Cardiac fibroblast (primary cell): ENCODE measurements at regions not wholly inside any gene's neighbourhood (a gene's known extent, or its start where the extent isn't known, plus 50 kb on each side); places are given as distances from the start of the nearest gene placed in this dataset.

Experiments used
- DNase-seq, 2 donors: peaks; one replicate each; pipeline versions ENCODE4 v3.0.0 to v3.0.0-alpha.2; 2010; ENCODE audit warnings: low read depth in 2 of 2
- H3K4me3 ChIP-seq, 2 donors: replicated peaks in 1 of 2; 1 replicate in 1 of 2; 2 replicates in 1 of 2; pipeline ENCODE4 v1.5.1; 2011; ENCODE audit warnings: low read depth in 2 of 2, low read length in 2 of 2, mild to moderate bottlenecking in 2 of 2, moderate library complexity in 1 of 2
- CTCF ChIP-seq: IDR thresholded peaks from one replicate; pipeline ENCODE4 v1.5.1; 2011; ENCODE audit warnings: low read depth, mild to moderate bottlenecking, low read length, inconsistent platforms

DNA sequence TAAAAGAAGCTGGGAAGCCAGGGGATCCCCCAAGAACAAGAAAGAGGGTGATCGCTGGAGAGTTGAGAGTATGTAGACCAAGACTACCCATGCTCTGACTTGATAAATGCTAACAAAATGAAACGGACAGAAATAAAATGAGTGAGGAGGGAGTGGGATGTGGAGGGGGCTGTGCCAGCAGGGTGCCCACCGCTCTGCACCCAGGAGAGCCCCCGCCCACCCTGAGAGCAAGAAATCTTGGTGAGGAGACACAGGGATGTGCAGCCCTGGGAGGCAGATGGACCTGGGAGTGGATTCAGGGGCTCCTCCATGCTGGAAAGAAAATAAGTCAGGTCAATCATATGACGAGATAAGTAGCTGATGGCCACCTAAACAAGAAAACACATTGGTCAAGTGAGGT, 590.9 kb downstream of the AJAP1 start:
- no peak for DNase-seq
- TF ChIP-seq CTCF, result no peak
- H3K4me3 ChIP-seq, result no peak overlapping the region

DNA sequence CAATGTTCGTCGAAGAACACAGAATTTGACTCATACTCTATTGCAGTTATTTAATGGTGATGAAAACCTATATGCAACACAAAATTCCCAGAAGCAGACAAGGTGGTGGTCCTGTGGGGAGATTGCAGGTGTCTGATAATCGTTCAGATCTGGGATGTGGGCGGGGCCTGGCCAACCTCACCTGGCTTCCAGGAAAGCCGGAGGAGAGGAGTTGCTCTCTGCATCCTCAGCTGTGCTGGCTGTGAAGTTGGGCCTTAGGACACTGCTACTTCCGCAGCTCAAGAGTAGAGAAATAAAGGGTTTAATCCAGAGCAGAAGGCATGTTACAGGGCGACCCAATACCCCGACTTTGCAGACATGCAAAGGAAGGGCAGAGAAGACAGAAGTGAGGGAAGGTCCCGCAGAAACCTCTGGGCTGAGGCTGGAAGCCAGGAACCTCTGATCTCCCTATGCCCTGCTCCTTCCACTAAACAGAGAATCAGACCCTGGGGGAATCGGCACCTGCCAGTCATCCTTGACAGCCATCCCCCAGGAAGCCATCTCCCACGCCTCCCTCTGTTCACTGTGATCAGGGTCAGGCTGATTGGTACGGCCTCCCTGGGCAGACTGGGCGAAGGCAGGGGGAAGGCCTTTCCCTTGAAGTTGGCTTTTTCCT, 590.3 kb downstream of the AJAP1 start:
- DNase-seq, result no peak
- no peak for TF ChIP-seq CTCF
- no peak overlapping the region for H3K4me3 ChIP-seq

DNA sequence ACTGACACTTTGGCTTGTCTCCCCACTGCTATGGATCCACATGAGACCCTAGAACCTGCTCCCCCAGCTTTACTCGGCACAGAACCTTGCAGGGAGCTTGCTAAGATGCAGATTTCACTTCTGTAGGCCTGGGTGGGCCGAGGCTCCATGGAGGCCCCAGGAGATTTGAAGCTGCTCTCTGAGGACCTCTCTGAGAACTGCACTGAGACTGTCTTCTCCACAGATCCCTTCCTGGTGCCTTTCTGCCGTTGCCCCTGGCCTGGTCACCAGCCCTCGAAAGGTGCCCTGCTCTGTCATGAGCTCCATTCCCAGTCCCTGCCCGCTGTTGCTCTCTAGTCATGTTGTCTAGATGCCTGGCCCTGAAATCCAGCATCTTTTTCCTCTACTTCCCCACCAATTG, 588.4 kb downstream of the AJAP1 start:
- H3K4me3 ChIP-seq, result no peak overlapping the region
- no peak for DNase-seq
- no peak for TF ChIP-seq CTCF

DNA sequence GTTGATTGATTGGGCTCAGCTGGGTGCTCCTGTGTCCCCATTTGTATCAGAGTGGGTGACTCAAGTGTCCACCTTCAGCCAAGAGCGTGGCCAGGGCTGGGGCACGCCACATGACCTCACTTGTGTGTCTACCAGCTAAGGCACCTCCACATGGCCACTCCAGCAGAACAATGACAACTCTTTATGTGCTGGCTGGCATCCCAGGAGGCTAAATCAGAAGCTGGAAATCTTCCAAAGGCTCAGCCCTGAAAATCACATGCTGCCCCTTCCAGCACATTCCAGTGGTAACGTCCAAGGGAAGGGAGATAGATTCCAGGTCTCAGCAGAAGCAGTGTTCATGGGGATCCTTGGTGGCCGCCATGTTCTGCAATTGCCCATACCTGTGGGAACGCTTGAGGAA, 585.5 kb downstream of the AJAP1 start:
- TF ChIP-seq CTCF, result no peak
- DNase-seq, result no peak
- no peak overlapping the region for H3K4me3 ChIP-seq

DNA sequence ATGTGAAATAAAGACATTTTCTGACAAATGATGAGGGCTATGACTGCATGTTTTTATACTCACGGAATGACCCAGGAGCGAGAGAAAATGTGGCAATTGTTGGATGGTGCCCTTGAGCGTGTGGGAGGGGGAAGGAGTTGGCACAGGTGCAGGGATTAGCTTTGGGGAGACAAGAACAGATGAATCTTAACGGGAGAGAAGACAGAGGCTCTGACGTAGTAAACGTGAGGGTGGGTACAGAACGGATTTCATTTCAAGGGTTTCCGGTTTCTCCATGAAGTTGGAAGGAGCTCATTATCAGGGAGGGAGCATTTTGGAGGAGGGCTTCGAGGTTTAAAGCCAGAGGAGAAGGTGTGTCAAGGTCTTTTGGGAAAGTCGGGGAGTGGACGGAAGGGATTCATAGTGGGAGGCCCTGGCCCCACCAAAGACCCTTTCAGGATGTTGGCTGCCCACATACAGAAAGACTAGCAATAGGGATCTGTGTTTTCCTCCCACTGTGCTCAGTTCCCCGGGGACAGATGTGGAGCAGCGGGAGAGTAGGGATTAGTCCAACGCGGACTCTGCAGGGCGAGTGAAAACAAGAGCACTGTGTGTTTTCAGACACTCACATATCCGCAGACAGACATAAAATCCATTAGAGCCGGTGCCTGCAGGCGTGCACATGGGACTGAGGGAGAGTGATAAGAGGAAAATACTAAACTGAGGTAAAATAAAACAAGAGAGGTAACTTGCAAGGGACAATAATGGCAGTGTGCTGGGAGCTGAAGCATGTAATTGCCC, 584.1 kb downstream of the AJAP1 start:
- no peak for TF ChIP-seq CTCF
- H3K4me3 ChIP-seq, result no peak overlapping the region
- no peak for DNase-seq

DNA sequence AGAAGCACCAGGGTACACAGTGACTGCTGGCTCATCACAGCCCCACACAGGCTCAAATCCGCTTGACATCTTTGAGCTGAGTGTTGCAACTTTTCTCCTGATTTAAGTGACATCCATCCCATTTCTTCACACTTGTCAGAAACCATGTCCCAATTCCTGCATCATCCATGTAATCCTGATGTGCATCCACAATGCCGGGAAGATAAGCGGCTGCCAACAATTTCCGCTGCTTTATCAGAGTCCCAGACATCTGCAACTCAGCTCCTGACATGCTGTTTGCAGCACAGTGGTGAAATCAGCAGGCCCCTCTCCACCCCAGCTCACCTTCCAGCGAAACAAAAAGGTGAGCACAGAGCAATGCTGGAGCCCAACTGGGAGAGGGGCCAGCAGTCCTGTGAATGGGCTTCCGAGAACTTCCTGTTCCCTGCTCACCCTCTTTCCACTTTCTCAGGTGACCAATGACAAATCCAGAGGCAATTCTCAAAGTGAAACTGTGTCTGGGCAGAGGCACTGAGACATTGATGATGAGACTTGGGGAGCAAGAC, 581.0 kb downstream of the AJAP1 start:
- no peak overlapping the region for H3K4me3 ChIP-seq
- no peak for DNase-seq
- no peak for TF ChIP-seq CTCF
